Ammon's horn (tissue), 1 donor: ENCODE measurements at regions not wholly inside any gene's neighbourhood (a gene's known extent, or its start where the extent isn't known, plus 50 kb on each side); places are given as distances from the start of the nearest gene placed in this dataset.
"Not testable (repeated sequence)": the region's sequence is repeated elsewhere in the genome, so short reads cannot be mapped to it uniquely, and the experiment has no call there.

Source experiments
- DNase-seq: peaks from one replicate; pipeline ENCODE4 v3.0.0-alpha.2; 2016; ENCODE audit warnings: low spot score

DNA sequence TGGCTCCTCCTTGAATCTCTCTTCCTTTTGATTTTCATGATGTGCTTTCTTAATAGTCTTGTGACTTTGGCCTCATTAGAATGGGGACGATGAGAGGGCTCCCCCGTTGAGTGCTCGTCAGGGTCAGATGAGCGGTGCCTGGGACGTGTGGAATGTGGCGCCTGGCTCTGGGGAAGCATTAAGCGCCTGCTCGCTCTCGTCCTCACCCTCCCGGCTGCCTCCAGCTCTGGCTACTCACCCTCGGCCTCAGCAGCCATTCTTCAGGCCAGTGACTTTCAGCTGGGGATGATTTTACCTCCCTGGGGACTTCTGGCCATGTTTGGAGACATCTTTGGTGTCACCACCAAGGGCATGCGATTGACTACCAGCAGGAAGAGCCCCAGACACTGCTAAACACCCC is 69.7 kb downstream of the RPS6KA4 start:
- no peak for DNase-seq

DNA sequence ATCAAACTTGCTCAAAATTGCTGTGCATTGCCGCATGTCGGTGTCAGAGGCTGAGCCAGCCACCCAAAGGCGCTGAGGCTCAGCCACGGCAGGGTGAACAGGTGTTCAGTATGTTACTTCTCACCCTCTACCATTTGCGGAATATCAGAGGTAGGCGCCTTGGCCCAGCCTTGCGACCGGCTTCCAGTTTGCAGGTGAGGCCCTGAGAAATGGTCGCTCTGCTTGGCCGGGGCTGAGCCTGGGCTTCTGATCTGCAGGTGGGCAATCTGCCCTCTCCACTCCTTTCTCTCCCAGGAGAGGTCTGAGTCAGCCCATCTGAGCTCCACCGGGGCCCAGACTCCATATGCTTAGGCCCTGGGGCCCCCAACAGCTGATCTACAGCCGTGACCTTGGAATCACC is 71.0 kb downstream of the RPS6KA4 start:
- DNase-seq, result no peak

DNA sequence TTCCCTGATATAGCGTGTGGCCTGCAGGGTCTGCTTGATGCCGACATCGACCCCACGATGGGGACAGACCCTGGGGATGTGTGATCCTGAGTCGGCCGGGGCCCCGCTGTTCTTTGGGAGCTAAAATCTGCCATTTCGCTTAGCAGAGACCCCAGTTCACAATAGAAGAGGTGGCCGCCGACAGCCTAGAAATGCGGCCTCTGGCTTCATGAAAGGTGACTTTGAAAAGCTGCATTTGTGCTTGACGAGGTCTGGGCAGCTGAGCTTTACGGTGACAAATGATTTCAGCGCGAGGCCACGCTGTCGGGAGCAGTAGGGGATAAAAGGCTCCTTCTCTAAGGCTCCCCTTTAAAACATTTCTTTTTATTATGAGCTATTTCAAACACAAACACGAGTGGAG is 71.7 kb downstream of the RPS6KA4 start:
- DNase-seq, result no peak

DNA sequence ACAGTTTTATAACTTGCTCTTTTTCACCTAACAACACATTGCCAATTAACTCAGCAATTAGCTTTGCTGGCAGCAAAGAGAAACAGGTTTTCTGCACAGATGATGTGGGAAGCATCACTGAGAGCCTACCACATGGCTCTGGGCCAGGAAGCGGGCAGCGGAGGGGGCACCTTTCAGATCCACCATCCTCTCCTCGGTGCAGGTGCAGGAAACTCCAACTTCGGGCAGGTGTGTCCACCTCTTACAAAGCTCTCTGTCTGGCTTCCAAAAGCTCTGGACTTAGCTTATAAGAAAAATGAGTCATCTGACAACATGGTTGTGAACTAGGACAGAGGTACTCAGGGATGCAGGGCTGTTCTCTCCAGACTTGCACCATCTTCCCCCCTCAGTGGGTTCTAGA is 77.0 kb downstream of the RPS6KA4 start:
- DNase-seq, result peak; percentile 35

DNA sequence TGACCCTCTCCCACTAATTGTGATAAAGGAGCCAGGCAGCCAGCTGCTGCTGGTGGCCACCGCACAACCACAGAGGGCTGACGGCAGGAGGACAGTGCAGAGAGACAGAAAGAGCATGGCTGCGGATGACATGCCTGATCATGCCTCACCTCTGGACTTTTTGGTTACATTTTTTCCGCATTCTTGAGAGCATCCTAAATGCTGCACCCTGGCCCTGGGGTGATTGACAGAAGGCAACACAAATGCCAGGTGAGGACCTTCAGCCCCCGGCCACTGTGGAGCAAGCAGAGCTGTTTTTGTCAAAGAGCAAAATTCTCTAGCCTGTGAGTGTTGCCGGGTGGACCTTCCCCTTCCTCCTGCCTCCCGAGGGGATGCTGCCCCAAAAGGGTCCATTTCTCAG is 78.5 kb downstream of the RPS6KA4 start:
- DNase-seq, result no peak

DNA sequence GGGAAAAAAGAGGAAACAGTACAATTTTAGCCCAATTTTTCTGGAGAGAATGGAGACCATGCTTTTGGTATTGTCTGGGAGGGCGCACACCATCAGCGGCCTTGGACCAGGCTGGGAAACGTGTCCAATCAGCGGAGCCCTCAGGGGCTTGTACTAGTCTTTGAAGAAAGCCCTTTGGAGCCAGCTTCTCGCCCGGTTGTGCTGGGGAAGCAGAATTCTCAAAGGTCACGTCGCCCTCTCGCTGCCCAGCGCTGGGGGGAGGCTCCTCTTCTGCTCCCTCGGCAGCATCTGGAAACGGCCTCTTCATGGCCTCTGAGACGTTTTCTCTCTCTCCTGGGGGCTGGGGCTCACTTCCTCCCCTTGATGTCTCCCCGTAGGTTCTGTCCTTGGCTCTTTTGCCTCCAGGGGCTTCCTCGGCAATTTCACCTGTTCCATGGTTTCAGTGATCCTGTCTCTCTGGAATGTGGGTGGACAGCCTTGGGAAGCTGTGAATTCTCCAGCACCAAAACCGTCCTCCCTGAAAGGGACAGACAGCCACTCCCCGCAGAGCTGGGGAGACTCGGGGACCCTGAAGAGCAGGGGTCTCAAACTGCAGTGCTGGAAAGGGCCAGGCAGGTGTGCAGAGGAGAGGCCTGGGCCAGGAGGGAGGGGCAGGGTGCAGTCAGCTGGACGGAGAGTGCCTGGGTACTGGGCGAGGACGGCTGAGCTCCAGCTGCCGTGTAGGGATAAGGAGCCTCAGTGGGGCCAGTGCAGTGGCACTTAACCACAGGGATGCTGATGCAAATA is 80.2 kb downstream of the RPS6KA4 start:
- DNase-seq, result no peak

DNA sequence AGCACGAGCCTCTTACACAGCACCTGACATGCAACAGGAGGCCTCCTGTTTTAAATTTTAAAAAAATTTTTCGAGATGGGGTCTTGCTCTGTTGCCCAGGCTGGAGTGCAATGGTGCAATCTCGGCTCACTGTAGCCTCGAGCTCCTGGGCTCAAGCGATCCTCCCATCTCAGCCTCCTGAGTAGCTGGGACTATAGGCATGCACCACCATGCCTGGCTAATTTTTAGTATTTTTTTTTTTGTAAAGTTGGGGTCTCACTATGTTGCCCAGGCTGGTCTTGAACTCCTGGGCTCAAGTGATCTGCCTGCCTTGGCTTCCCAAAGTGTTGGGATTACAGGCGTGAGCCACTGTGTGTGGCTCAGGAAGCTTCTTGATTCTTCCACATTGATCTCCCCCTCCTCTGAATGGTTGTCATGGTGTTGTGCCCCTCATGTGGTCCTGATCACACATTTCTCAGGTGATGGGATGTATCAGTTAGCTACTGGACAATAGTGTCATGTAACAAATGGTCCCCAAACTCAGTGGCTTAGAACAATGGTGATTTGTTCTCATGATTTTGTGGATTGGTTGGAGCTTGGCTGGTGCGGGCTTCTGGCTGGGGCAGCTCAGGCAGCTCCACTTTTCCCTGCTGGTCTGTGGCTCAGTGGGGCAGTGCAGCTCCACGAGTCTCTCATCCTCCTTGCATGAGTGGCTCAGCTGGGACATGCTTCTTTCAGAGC is 81.0 kb downstream of the RPS6KA4 start:
- not testable (repeated sequence) for DNase-seq

DNA sequence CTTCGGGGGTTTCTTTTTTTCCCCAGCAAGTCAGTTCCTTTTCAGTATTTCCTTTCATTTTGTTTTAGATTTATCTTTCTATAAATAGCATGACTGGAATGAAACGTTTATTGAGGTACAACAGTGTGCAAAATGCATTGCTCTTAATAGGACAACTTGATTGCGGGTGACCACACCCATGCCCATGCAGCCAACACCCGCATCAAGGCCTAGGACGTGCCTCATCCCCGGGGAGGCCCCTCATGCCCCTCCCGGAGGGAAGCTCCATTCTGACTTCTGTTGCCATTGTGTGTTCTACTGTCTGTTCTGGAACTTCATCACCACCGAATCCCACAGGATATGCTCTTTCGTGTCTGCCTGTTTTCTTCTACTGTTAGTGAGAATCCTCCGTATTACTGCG is 82.2 kb downstream of the RPS6KA4 start:
- DNase-seq, result no peak

DNA sequence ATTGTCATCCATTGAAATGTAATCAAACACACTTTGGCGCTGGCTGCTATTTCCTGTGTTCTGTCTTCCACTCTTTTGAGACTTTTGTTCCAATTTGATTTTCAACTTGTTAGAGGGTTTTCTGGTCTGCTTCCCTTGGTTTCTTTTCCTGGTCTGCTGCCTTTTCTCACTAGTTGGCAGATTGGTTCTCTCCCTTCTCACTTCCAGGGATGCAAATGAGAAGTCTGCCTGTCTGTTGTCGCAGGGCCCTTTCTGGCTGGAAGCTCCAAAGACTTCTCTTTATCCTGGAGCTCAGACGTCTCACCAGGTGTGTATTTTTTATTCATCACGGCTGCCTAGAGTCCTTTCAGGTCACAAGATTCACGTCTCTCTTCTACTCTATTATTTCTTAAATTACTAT is 84.0 kb downstream of the RPS6KA4 start:
- no peak for DNase-seq

DNA sequence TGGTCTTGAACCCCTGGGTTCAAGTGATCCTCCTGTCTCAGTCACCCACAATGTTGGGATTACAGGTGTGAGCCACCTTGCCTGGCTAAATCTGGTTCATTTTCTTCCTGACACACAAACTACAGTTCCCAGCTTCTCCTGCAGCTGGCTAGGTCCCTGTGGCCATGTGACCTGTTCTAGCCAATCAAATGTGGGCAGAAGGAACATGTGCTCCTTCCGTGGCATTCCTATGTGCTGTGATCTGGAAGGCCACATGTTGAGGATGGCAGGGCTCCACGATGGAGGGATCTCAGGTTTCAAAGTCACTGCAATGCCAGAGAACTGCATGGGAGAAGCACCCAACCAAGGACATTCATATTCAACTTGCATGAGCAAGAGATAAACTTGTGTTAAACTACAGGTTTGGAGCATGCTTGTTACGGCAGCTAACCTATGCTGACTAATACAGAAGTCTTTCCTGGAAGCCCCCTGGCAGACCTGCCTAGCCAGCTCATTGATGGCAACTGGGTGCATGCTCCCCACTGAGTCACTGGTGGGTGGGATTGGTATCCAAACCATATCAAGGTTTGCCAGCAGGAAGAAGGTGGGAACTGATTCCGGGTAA is 86.0 kb downstream of the RPS6KA4 start:
- no peak for DNase-seq

DNA sequence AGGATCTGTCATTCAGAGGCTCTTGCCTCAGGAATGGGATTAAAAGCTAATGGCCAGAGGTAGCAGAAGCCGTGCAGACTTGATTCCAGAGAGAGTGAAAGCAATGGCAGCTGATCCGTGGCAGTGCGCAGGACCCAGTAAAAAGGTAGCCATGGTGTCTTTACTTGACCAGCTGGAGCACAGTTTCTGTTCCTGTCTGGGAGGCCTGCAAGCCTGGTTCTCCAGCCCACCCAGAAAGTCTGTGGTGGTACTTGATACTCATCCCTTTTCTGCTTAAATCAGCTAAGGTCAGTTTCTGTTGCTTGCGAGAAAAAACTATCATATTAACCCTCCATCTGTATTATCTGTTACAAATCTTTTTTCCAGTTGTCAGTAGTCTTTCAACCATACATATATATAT is 86.7 kb downstream of the RPS6KA4 start:
- no peak for DNase-seq

DNA sequence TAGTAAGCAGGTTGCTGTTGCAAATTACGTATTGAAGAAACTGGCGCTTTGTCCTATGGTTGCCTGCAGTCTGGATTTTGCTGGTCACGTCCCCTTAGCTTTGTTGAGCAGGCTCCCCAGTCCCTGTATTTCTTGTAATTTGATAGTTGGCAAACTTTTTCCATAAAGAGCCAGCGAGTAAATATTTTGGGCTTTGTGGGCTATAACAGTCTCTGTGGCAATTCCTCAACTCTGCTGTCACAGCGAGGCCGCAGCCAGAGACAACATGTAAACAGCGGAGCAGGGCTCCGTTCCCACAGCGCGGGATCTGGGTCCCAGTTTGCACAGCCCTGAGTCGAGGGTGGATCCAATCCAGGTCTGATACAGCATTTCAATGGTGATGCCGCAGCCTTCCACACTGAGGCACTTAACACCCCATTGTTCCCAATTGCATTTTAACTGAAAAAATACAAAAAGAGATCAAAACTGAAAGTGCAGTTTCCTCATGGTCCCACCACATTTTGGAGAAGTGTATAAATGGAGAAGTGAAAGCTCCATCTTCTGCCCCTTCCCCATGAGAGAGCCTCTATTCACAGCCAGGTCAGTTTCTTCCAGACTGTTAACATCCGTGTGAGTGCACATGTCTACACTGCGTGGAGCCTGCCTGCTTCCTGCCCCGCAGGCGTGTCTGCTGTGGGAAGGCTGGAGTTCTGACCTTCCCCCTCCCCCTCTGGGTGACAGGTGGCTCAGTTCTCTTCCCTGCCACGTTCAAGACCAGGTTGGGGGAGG is 89.1 kb downstream of the RPS6KA4 start:
- DNase-seq, result peak; percentile 79

DNA sequence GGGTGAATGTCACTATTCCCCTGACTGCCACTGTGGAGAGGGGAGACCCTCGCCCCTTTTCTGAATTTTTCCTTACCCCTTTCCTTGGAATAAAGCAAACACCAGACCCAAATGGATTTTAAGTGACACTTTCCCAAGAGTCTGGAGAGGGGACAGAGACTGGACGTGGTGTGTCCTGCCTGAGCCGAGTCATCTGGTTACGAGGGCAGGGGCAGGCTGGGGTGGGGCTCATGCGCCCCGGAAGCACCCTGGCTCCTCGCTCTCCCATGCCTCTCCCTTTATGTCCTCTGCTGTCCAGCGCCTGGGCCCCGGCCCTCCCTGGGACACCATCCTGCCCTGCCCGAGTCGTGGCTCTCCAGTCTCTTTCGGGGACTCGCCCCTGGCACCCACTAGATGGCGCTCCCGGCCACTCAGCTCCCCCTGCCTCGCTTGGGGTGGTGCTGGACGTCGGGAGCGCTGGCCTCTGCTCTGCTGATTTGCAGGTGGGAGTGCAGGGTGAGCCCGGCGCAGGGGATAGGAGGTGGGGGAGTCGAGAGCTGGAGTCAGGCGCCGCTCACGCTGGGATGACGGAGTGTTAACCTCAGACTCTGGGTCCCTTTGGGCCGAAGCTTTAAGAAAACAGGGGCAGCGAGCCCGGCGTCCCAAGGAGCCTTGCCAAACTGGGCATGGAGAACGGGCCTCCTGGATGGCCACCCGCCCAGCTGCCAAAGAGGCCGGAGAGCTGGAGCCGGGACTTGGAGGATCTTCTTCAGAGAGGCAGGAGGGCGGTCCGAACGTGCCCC is 89.8 kb downstream of the RPS6KA4 start:
- peak; percentile 86 for DNase-seq

DNA sequence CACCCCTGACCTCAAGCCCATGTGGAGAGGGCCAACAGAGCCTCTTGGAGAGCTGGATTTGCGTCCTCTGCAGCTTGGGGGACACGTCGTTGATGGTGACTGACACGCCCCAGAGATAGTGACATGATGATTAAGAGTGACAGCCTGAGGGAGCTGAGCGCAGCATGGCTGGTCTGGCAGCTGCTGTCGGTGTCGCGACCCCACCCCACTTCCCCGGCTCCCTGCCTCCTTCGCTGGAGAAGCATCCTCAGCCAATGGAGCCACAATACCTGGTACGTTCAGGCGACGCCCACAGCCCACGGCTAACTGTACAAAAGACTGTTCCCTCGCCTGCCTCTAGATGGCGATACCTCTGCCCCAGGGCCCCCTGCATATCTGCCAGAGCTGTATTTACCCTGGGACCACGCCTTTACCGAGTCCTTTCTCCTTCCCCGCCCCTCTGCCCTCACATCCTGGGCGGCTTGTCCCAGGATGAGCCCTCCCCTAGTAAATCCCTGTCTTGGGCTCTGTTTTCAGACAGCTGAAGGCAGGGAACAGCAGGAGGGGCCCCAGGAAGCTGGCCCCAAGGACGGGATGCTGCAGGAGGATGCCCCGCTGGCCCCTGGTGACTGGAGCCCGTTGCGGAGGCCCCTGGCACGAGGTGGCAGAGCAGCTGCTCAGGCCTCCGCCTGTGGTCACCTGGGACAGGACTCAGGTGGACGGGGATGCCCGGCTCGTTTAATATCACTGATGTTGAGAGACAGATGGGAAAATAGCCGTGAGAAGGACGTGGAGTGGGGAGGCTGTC is 90.6 kb downstream of the RPS6KA4 start:
- DNase-seq, result peak; percentile 65

DNA sequence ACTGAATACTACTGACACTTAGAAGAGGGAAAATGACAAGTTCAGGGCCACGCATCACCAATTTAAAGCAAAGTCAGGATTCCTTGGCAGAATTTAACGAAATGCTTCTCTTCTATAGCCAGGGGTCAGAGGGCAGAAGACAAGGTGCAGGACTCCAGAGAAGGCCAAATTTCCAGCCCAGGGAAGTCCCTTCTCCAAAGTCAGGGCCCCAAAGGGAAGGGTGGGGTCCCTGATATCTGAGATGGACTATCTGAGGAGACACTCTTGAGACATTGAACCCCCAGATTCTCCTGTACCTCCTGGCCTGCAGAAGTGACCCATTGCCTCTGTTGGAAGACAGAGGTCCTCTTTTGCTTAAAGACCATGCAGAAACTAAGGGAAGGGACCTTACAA is 91.2 kb downstream of the RPS6KA4 start:
- DNase-seq, result no peak

DNA sequence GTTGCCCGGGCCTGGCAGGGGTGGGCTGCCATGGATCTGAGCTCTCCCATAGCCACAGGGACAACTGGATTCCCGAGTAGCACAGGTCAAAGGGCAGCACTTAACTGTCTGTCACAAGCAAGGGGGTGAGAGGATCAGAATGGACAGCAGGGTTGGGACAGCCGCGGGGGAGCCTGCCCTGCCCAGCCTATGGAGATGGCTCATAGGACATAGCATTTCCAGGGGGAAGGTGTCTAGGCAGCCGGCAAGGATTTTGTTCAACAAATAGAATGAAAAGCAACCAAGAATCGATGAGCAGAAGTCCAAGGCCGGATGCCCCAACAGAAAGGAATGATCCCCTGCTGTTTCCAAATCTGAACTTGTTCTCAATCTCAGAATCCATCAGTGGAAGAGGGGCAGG is 92.9 kb downstream of the RPS6KA4 start:
- DNase-seq, result no peak

DNA sequence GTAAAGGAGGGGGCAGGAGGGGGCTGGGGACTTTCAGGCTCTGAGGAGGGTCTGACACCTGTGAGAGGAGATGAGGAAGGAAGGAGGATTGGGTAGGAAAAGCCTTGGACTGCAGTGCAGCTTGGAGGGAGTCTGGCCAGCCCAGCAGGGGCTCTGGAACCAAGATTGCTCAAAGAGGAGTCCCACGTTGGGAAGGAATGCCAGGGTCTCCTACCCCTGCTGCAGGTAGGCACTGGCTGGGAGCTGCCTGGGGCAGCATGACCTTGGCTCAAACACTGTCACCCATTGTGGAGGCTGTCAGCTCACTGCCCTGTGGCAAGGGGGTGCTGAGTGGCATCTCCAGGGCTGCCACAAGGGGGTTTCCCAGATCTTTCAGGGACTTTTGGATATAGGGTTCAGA is 94.5 kb downstream of the RPS6KA4 start:
- no peak for DNase-seq

DNA sequence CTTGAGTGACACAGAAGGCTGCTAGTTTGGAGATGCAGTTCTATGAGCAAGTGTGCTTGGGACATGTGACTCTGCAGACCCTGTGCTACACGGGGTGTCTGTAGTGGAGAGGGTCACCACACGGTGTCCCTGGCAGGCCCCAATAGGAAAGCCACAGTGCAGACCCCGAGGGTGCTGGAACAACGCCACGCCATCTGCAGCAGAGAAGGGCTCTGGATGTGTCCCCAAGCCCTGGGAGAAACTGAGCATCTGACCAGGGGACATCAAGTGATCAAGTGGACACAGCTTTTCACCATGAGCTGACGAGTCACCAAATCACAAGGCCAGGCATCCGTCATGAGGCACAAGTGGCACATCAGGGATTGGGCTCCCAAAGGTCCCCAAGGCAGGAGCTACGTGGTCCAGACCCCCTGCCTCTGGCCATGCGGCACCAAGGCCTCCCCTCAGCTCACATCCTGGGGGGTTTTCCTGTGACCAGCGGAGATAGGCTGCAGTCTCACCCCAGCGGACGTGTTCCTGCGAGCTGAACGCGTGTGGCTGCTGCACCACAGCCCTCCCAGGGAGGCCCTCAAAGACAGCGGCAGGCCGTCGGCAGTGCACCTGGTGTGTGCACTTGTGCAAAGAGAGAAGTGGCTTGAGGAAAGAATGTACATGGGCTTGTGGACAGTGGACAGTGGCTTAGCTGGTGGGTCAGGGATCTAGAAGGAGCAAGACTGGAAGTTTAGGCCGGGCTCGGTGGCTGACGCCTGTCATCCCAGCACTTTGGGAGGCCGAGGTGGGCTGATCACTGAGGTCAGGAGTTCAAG is 96.7 kb downstream of the RPS6KA4 start:
- no peak for DNase-seq

DNA sequence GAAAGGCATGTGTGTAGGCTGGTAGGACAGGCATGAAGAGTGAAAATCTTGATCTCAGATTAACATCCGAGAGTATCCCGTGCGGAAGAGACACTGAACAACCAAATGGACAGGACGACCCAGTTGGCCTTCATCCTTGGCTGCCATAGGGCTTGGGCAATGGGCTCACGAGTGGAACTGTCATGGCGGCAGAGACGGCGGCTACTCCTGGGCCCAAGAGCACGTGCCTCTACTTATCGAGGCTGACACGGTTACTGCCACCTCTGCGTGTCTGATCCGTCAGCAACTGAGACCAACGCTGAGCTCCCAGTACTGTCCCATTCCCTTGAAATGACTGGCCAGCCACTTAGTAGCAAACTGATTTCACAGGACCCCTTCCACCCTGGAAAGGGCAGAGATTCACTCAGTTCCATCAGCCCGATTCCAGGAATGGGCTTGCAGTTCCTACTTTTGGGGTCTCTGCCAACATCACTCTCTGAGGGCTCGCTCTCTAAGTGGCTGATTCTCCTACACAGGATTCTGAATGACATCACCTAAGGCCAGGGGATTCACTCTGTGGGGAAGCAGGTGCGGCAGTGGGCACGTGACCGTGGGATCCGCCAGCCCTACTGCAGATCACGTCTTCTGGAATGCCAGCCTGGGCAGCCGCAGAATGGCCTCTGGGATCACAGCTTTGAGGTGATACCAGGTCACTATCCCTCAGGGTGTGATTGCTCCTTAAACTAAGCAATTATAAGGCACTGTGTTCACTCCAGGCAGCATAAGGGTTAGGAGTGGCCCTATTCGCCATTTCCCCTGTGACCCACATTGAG is 97.8 kb downstream of the RPS6KA4 start:
- no peak for DNase-seq
